GM19452 (cell line): ENCODE measurements at regions not wholly inside any gene's neighbourhood (a gene's known extent, or its start where the extent isn't known, plus 50 kb on each side); places are given as distances from the start of the nearest gene placed in this dataset.

Source experiments
- ATAC-seq: cut with Tn5 transposase; IDR thresholded peaks from one replicate; pipeline ENCODE4 v1.9.1; 2021; ENCODE audit not compliant: unreplicated experiment

GRCh38 chr9:90538566-90538965 lies 104.1 kb downstream of the DIRAS2 start:
- no peak for ATAC-seq

DNA sequence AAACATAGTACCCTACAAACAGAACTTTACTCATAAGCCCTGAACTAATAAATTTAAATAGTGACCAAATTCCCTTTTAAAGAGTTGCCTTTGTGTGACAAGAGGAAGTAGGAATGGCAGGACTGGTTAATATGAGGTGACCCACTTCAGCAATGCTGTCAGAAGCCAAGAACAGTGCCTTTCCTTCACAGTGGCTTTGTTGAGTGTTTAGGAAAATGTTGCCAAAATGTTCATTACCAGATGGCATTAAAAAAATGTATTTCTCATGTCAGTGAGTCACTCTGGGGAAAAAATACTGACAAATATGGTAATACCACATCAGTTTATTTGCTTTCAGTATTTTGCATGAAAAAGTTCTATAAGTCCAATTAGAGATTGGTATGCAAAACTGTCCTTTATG lies 103.3 kb downstream of the DIRAS2 start:
- ATAC-seq, result no peak

GRCh38 chr9:90540734-90541133 lies 101.9 kb downstream of the DIRAS2 start:
- no peak for ATAC-seq

DNA sequence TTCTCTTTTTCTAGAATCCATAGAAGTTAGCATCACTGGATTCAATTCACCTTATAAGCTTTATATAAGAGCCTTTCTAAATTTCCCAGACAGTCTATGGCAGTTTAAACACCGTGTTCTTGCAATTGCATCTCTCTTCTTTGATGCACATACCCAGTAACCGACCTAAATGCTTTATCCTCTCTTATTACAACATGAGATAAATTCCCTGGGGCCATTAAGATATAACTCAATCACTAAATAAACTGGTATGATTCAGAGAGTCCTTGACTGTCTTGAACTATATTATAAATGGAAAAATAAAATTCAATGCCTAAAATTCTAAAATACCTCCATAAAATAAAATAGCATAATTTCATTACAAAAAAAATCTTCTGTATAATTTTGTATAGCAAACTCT lies 98.1 kb downstream of the DIRAS2 start:
- ATAC-seq, result no peak

GRCh38 chr9:90546200-90546599 lies 96.4 kb downstream of the DIRAS2 start:
- no peak for ATAC-seq

DNA sequence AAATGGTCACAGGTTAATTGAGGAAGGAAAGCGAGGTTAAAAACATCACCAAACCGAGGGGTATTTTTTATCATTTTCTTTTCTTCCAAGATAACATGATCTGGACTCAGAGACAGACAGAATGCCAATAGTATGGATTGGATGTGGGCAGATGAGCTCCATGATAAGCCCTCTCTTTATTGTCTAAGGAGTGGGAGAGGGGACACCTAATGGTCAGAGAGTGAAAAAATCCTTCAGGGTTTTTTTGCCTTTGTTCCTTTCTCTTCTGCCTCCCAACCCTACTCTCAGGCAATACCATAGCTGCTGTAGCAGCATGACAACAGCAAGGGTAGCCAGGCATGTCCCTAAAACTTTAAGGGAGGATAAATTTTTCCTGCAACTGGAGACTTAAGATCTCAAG lies 94.7 kb downstream of the DIRAS2 start:
- no peak for ATAC-seq

DNA sequence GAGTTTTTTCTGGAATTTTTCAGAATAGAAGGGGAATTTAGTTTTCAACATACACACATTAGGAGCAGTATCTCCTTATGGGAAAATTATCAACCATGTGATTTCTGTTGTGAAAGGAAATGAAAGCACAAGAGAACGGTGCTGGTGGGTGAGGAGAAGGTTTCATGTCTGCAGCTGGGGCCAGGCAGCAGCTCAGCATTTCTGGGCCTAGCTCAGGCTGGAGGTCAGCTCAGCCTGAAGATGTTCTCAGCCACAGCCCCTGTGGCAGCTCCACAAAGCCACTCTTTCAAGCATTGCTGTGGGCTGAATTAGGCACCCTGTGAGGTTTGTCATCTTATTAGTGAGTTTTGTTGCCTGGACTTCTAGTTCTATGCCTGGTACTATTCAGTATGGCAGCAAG lies 90.3 kb downstream of the DIRAS2 start:
- peak; percentile 83 for ATAC-seq

DNA sequence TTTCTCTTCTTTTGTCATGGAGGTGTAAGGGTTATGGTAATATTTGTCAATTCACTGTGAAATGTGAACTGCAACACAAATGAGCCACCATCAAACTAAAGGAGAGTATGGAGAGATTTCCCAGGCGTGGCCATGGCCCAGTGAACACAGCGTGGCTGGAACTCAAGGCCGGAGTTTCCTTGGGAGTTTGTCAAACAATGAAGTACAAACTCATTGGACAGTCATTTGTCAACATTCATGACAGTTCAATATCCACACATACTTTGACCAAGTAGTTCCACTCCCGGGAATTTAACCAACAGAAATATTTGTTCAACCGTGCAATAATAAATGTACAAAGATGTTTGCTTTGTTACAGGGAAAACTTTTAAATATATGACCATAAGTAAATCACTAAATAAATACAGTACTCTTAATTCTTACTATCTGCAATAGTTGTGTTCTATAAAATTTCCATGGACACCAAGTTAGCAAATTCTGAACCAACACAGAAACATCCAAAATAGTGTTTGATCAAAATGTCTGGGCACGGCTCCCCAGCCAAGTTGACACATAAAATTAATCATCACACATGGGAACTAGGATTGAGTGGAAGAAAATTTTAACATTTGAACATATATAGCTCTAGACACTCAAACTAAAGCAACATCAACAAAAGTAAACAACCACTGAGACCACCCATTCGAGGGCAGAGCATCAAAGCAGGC lies 87.1 kb downstream of the DIRAS2 start:
- ATAC-seq, result no peak

GRCh38 chr9:90556897-90557675 lies 85.5 kb downstream of the DIRAS2 start:
- ATAC-seq, result no peak

DNA sequence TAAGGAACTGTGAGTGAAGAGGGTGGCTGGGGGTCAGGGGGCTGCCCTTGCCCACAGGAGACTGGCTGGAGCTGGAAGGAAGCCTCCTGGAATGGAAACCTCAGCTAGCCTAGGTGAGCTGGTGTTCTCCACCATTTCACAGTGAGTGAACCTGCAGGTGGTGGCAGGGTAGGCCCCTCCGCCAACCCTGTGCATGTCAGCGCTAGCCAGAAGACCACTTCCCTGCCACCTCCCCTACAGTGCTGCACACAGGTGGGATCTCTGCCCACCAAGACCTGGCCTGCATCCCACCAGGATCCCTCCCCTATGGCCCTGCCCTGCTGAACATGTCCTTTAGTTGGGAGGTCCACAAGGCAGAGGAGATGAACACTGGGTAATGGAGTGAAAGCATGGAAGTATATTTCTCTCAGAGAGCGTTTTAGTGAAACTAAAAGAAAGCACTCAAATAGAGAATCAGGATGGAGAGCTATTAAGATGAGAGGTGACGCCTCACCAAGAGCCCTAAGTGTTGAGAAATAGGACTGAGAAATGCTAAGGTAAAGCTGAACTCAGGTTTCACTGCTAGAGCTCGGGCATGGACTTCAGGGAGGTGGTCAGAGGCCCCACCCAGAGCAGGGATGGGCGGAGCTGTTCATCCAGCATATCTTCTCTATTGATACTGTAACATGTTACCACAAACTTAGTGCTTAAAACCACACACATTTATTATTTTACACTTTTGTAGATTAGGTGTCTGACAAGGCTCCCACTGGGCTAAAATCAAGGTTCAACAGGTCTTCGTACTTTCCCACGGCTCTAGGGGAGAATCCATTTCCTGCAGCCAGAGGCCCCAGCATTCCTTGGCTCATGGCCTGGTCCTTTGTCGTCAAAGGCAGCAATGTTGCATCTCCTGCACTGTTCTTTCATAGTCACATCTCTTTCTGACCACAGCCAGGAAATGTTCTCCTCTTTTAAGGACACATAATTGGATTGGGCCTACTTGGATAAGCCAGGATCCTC lies 83.2 kb downstream of the DIRAS2 start:
- no peak for ATAC-seq
